H1 (cell line): ENCODE measurements at regions not wholly inside any gene's neighbourhood (a gene's known extent, or its start where the extent isn't known, plus 50 kb on each side); places are given as distances from the start of the nearest gene placed in this dataset.

ENCODE experiments used
- FOSL1 ChIP-seq: IDR thresholded peaks from 2 replicates; pipeline ENCODE4 v1.6.1; 2011; ENCODE audit warnings: mild to moderate bottlenecking, low read depth, low read length, moderate library complexity; ENCODE audit not compliant: insufficient read depth
- JUN ChIP-seq: IDR thresholded peaks from 2 replicates; pipeline ENCODE4 v1.6.1; 2011; ENCODE audit warnings: low read depth, mild to moderate bottlenecking, improper control_type of control experiment, low read length
- SAP30 ChIP-seq: fragments of 300-600 bp; sonication (generic); IDR thresholded peaks from 2 replicates; pipeline ENCODE4 v1.7.1; 2012; ENCODE audit warnings: low read length, moderate library complexity, mild to moderate bottlenecking, inconsistent platforms; ENCODE audit not compliant: insufficient read depth, insufficient replicate concordance
- TF ChIP-seq, protein P1 (sequence below): fragments of 300-600 bp; sonication (generic); IDR thresholded peaks from 2 replicates; pipeline ENCODE4 v1.7.1; 2012; ENCODE audit warnings: low read length, moderate library complexity, mild to moderate bottlenecking, inconsistent platforms; ENCODE audit not compliant: insufficient replicate concordance

DNA sequence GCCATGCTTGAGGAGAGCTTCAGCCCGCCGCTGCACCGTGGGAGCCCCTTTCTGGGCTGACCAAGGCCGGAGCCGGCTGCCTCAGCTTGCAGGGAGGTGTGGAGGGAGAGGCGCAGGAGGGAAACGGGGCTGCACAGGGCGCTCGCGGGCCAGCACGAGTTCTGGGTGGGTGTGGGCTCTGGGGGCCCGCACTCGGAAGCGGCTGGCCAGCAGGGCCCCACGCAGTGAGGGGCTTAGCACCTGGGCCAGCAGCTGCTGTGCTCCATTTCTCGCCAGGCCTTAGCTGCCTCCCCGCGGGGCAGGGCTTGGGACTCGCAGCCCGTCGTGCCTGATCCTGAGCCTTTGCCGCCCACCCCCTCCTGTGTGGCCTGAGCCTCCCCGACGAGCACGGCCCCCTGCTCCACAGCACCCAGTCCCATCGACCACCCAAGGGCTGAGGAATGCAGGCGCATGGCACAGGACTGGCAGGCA lies 1554.0 kb downstream of the KCNT2 start (continued):
- TF ChIP-seq, protein P1, sequence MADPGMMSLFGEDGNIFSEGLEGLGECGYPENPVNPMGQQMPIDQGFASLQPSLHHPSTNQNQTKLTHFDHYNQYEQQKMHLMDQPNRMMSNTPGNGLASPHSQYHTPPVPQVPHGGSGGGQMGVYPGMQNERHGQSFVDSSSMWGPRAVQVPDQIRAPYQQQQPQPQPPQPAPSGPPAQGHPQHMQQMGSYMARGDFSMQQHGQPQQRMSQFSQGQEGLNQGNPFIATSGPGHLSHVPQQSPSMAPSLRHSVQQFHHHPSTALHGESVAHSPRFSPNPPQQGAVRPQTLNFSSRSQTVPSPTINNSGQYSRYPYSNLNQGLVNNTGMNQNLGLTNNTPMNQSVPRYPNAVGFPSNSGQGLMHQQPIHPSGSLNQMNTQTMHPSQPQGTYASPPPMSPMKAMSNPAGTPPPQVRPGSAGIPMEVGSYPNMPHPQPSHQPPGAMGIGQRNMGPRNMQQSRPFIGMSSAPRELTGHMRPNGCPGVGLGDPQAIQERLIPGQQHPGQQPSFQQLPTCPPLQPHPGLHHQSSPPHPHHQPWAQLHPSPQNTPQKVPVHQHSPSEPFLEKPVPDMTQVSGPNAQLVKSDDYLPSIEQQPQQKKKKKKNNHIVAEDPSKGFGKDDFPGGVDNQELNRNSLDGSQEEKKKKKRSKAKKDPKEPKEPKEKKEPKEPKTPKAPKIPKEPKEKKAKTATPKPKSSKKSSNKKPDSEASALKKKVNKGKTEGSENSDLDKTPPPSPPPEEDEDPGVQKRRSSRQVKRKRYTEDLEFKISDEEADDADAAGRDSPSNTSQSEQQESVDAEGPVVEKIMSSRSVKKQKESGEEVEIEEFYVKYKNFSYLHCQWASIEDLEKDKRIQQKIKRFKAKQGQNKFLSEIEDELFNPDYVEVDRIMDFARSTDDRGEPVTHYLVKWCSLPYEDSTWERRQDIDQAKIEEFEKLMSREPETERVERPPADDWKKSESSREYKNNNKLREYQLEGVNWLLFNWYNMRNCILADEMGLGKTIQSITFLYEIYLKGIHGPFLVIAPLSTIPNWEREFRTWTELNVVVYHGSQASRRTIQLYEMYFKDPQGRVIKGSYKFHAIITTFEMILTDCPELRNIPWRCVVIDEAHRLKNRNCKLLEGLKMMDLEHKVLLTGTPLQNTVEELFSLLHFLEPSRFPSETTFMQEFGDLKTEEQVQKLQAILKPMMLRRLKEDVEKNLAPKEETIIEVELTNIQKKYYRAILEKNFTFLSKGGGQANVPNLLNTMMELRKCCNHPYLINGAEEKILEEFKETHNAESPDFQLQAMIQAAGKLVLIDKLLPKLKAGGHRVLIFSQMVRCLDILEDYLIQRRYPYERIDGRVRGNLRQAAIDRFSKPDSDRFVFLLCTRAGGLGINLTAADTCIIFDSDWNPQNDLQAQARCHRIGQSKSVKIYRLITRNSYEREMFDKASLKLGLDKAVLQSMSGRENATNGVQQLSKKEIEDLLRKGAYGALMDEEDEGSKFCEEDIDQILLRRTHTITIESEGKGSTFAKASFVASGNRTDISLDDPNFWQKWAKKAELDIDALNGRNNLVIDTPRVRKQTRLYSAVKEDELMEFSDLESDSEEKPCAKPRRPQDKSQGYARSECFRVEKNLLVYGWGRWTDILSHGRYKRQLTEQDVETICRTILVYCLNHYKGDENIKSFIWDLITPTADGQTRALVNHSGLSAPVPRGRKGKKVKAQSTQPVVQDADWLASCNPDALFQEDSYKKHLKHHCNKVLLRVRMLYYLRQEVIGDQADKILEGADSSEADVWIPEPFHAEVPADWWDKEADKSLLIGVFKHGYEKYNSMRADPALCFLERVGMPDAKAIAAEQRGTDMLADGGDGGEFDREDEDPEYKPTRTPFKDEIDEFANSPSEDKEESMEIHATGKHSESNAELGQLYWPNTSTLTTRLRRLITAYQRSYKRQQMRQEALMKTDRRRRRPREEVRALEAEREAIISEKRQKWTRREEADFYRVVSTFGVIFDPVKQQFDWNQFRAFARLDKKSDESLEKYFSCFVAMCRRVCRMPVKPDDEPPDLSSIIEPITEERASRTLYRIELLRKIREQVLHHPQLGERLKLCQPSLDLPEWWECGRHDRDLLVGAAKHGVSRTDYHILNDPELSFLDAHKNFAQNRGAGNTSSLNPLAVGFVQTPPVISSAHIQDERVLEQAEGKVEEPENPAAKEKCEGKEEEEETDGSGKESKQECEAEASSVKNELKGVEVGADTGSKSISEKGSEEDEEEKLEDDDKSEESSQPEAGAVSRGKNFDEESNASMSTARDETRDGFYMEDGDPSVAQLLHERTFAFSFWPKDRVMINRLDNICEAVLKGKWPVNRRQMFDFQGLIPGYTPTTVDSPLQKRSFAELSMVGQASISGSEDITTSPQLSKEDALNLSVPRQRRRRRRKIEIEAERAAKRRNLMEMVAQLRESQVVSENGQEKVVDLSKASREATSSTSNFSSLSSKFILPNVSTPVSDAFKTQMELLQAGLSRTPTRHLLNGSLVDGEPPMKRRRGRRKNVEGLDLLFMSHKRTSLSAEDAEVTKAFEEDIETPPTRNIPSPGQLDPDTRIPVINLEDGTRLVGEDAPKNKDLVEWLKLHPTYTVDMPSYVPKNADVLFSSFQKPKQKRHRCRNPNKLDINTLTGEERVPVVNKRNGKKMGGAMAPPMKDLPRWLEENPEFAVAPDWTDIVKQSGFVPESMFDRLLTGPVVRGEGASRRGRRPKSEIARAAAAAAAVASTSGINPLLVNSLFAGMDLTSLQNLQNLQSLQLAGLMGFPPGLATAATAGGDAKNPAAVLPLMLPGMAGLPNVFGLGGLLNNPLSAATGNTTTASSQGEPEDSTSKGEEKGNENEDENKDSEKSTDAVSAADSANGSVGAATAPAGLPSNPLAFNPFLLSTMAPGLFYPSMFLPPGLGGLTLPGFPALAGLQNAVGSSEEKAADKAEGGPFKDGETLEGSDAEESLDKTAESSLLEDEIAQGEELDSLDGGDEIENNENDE, result no peak
- TF ChIP-seq JUN (no peak), SAP30 (no peak), FOSL1 (no peak)
